Adipocyte (in vitro differentiated cells): ENCODE measurements at regions not wholly inside any gene's neighbourhood (a gene's known extent, or its start where the extent isn't known, plus 50 kb on each side); places are given as distances from the start of the nearest gene placed in this dataset.
"Not testable (repeated sequence)": the region's sequence is repeated elsewhere in the genome, so short reads cannot be mapped to it uniquely, and the experiment has no call there.

Experiments used
- DNase-seq: peaks from one replicate; pipeline ENCODE4 v3.0.0-alpha.2; 2015; ENCODE audit warnings: low read depth
- H3K27me3 ChIP-seq: replicated peaks from 2 replicates; pipeline ENCODE4 v1.7.0; 2013; ENCODE audit warnings: mild to moderate bottlenecking, low read length, moderate library complexity; ENCODE audit not compliant: control insufficient read depth, insufficient read depth
- H3K36me3 ChIP-seq: 2 replicates; pipeline ENCODE4 v1.7.0; 2013; ENCODE audit warnings: low read length, mild to moderate bottlenecking, moderate library complexity; ENCODE audit not compliant: control insufficient read depth, insufficient read depth, severe bottlenecking
- H3K4me1 ChIP-seq: 2 replicates; pipeline ENCODE4 v1.7.0; 2013; ENCODE audit warnings: mild to moderate bottlenecking, low read length, moderate library complexity; ENCODE audit not compliant: control insufficient read depth, insufficient read depth
- H3K4me3 ChIP-seq: 2 replicates; pipeline ENCODE4 v1.7.0; 2013; ENCODE audit warnings: mild to moderate bottlenecking, low read length, moderate library complexity
- H3K9ac ChIP-seq: 2 replicates; pipeline ENCODE4 v1.7.0; 2013; ENCODE audit warnings: mild to moderate bottlenecking, low read length, moderate library complexity
- H3K9me3 ChIP-seq: 2 replicates; pipeline ENCODE4 v1.7.0; 2013; ENCODE audit warnings: mild to moderate bottlenecking, low read length, moderate library complexity; ENCODE audit not compliant: control insufficient read depth

DNA sequence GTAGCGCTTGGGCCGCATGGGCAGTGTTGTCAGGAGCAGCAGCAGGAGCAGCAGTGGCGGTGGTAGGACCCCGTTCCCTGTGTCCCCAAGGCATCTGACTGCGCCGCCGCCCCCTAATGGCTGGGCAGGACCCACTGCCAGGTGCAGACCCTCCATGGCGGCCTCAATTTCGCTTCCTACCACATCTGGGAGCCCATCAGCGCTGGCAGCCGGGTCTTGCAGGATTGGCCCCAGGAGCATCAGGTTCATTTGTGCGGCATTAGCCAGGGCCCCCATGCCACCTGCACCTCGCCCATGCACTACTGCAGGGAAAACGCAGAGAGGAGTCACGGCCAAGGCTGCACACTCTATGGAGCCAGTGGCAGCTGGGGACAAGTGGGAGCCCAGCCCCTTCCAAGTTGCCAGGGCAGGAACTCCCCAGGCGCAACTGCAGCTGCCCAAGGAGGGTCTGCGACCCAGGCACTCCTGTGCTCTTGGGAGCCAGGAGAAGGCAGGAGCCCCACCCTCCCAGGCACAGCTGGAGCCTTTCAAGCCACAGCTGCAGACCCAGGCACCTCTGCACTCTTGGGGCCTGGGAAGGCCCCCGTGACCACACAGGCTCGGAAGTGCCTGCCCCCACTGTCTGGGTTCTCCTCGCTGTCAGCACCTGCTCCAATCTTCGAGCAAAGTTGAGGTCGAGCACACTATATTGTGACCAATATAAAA is 594.2 kb downstream of the KCNJ18 start:
- H3K9ac ChIP-seq = no peak overlapping the region
- H3K9me3 ChIP-seq = no peaks in the 10 kb centered on the region
- no peaks in the 10 kb centered on the region for H3K4me1 ChIP-seq
- H3K4me3 ChIP-seq = no peak overlapping the region
- no peak for DNase-seq
- H3K36me3 ChIP-seq = no peaks in the 10 kb centered on the region
- no peaks in the 10 kb centered on the region for H3K27me3 ChIP-seq

DNA sequence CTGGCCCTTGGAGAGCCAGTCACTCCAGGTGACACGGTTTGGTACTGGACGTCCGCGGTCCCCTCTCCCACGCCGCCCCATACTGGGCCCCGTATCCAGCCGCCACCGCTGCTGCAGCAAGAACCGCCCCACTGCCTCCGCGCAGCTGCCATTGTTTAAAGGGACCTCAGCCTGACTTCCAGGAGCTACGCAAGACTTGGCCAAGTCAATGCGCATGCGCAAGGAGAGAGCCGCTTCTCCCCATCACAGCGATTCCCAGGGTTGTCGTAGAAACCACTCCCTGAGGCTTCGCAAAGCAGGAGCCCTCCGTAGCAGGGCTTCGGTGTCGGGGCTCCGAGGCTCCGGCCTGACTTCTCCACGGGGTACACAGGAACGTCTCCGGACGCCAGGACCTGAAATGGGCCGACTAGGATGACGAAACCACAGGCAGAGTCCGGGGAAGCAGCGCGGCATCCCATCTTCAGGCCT is 606.2 kb downstream of the KCNJ18 start:
- H3K4me3 ChIP-seq, H3K27me3 ChIP-seq, H3K9ac ChIP-seq, H3K4me1 ChIP-seq, H3K9me3 ChIP-seq, DNase-seq, H3K36me3 ChIP-seq: not testable (repeated sequence)

DNA sequence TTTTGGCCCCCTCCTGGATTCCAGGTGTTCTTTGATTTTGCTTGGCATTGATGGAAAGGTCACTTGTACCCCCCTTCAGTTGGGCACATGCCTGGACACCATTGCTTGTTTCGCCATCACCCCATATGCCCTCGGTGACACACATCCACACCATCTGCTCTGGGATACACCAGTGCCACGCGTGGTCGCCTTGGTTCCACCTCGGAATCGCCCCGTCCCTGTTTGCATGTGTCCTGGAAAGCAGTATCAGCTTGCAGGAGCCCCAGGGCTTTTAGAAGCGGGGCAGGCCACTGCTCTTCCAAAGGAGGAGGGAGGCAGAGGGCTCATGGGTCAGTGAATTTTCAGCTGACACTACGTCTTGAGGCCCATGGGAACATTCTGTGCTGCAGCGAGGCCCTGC is 607.9 kb downstream of the KCNJ18 start:
- H3K36me3 ChIP-seq = no peaks in the 10 kb centered on the region
- no peaks in the 10 kb centered on the region for H3K9me3 ChIP-seq
- no peak overlapping the region for H3K9ac ChIP-seq
- no peaks in the 10 kb centered on the region for H3K4me1 ChIP-seq
- no peak overlapping the region for H3K4me3 ChIP-seq
- no peak for DNase-seq
- H3K27me3 ChIP-seq = no peaks in the 10 kb centered on the region

DNA sequence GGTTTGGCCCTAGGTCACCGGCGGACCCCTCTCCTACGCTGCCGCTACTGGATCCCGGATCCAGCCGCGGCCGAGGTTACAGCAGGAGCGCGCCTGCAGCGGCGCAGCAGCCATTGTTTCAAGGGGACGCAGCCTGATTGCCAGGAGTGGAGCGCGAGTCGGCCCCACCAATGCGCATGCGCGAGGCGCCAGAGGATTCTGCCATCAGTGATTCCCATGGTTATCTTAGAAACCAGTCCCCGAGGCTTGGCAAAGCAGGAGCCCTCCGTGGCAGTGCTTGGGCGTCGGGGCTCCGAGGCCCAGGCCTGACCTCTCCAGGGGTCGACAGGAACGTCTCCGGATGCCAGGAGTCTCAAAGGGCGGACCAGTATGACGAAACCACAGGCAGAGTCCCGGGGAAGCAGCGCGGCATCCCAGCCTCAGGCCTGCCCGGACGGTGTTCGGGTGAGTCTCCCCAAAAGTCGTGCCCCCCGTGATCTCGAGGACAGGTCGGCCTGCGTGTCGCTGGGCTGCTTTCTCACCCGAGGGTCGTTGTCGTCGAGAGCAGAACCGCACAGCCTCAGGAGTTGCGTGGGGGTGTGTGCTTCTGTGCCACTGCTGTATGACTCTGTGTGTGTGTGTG is 608.5 kb downstream of the KCNJ18 start:
- no peak overlapping the region for H3K4me3 ChIP-seq
- H3K36me3 ChIP-seq = no peaks in the 10 kb centered on the region
- DNase-seq = no peak
- H3K27me3 ChIP-seq = no peaks in the 10 kb centered on the region
- no peaks in the 10 kb centered on the region for H3K4me1 ChIP-seq
- no peak overlapping the region for H3K9ac ChIP-seq
- no peaks in the 10 kb centered on the region for H3K9me3 ChIP-seq

DNA sequence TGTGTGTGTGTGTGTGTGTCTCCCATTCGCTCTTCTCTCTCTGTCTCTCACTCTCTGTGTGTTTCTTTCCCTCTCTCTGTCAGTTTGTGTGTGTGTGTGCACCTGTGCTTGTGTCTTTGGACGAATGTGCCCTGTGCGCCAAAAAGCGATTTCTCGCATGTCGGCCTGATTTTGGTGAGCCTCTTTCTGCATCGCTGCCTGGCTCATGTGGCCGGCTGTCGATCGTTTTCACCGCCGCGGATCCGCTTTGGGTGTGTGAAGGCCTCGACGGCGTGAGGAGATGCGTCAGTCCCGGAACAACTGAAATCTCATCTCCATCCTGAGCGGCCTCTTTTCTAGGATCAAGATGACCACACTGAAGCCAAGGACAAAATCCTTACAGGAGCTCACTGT is 609.0 kb downstream of the KCNJ18 start:
- Histone ChIP-seq H3K9ac (no peak overlapping the region), H3K36me3 (no peaks in the 10 kb centered on the region), H3K4me3 (no peak overlapping the region), H3K9me3 (no peaks in the 10 kb centered on the region), H3K27me3 (no peaks in the 10 kb centered on the region), H3K4me1 (no peaks in the 10 kb centered on the region)
- DNase-seq = no peak

DNA sequence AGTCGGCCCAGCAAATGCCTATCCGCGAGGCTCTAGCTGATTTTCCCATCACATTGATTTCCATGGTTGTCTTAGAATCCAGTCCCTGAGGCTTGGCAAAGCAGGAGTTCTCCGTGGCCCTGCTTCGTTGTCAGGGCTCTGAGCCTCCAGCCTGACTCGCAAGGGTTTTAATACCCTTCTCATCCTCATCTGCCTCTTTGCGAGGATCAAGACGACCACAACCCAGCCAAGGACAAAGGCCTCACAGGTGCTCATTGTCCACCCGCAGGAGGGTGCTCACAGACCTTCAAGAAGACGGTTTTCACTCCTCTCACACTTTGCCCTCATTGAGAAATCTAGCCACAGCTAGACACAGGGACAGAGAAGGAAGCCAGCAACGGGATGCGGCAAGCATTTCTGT is 610.8 kb downstream of the KCNJ18 start:
- Histone ChIP-seq H3K27me3 (no peaks in the 10 kb centered on the region), H3K9me3 (no peaks in the 10 kb centered on the region), H3K4me3 (no peak overlapping the region), H3K4me1 (no peaks in the 10 kb centered on the region), H3K9ac (no peak overlapping the region), H3K36me3 (no peaks in the 10 kb centered on the region)
- no peak for DNase-seq

DNA sequence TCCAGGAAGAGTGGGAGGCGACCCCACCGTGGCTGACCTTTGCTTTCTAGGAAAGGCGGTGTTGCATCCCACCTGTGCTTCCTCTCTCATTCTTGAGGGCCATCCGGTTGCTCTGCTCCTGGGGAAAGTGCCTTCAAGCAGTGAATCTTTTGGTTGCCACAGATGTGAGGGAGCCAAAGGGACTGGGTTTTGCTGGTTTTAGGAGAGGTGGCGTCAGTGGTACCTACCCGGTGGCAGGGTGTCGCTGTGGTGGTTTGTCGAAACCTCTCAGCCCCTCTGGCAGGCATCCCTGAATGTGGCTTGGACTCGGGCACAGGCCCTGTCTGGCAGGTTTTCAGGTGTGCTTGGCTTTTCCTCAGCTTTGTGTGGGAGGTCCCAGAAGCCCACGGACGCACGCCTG is 611.5 kb downstream of the KCNJ18 start:
- no peaks in the 10 kb centered on the region for H3K9me3 ChIP-seq
- no peak overlapping the region for H3K9ac ChIP-seq
- no peaks in the 10 kb centered on the region for H3K4me1 ChIP-seq
- H3K36me3 ChIP-seq = no peaks in the 10 kb centered on the region
- H3K4me3 ChIP-seq = no peak overlapping the region
- no peaks in the 10 kb centered on the region for H3K27me3 ChIP-seq
- no peak for DNase-seq

DNA sequence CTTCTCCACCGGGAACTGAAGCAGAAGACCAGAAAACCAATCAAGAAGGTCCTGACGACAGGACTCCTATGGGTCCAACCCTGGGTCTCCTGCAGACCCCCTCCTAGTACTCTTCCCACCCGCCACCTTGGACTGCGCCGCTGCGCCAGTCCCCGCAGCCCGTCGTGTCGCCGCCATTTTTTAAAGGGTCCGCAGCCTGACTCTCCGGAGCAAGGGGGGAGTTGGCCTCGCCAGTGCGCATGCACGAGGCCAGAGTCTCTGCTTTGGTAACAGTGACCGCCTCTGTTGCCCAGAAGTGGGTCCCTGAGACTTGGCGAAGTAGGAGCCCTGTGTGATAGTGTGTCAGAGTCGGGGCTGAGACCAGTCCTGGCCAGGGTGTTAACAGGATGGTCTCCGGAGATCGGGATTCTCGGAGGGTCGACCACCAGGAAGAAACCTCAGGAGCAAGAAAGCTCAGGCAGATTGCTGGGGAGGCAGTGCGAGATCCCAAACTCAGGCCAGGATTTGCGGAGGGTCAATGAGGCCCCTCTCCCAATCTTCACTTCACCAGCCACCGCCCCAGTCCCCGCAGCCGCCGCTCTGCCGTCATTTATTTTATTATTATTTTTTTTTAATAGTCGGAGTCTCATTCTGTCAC is 612.5 kb downstream of the KCNJ18 start:
- Histone ChIP-seq H3K27me3 (no peaks in the 10 kb centered on the region), H3K4me3 (no peak overlapping the region), H3K9me3 (no peaks in the 10 kb centered on the region), H3K36me3 (no peaks in the 10 kb centered on the region), H3K9ac (no peak overlapping the region), H3K4me1 (no peaks in the 10 kb centered on the region)
- no peak for DNase-seq

DNA sequence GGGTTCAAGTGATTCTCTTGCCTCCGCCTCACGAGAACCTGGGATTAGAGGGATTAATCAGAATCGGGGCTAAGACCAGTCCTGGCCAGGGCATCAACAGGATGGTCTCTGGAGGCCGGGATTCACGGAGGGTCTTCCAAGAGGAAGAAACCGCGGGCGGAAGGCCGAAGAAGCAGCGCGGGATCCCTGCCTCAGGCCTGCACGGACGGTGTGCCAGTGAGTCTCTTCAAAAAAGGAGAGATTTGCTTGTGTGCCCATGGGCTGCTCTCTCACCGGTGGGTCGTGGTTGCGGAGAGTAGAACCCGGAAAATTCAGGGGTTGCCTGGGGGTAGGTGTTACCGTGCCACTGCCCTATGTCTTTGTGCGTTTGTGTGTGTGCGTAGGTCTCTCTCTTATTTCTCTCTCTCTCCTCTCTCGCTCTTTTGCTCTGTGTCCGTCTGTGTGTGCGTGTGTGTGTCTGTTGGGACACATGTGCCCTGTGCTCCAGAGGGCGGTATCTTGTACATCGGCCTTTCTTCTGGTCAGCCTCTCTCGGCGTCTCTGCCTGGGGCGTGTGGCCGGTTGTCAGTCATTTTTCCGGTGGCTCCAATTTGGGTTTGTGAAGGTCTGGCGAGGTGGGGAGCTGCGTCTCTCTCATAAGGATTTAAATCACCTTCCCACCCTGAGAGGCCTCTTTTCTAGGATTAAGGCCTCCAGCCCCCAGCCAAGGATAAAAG is 613.2 kb downstream of the KCNJ18 start:
- no peak for DNase-seq
- H3K9ac ChIP-seq = no peak overlapping the region
- no peaks in the 10 kb centered on the region for H3K36me3 ChIP-seq
- H3K9me3 ChIP-seq = no peaks in the 10 kb centered on the region
- H3K4me3 ChIP-seq = no peak overlapping the region
- no peaks in the 10 kb centered on the region for H3K4me1 ChIP-seq
- H3K27me3 ChIP-seq = no peaks in the 10 kb centered on the region

DNA sequence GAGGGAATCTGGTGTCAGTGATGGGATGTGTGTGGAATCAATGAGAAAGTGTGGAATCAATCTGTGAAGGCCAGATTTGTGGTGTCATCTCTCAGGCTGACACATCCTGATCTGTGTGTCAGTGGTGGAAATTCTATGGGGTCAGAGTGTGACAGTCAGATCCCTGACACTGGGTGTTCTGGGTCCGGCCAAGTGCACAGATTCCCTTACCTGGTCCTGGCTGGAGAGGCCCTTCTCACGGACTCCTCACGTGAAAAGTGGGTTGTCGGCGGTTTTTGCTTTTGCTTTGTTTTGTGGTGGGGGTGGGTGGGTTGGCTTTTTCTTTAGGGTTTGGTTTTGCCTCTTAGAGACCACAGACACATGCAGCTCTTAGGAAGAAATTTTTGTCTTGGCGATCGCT is 618.0 kb downstream of the KCNJ18 start:
- not testable (repeated sequence) for H3K9me3 ChIP-seq, H3K36me3 ChIP-seq, H3K4me3 ChIP-seq, H3K4me1 ChIP-seq, H3K27me3 ChIP-seq, H3K9ac ChIP-seq, DNase-seq
